OCI-LY7 (cell line): ENCODE measurements at regions not wholly inside any gene's neighbourhood (a gene's known extent, or its start where the extent isn't known, plus 50 kb on each side); places are given as distances from the start of the nearest gene placed in this dataset.

Experiments used
- BruUV-seq: library from RNA; stranded (reverse); fragments of 400-500 nt; replicated peaks from 2 replicates; lab custom pipeline; 2021; lab: Mats Ljungman, UMichigan
- CTCF ChIA-PET: fragments of 300-600 bp; sonication (Branson Sonifier 250); formaldehyde crosslinking; loops from one replicate; lab custom pipeline; 2022; ENCODE audit warnings: antibody characterized with exemption; ENCODE audit not compliant: unreplicated experiment; lab: Charles Lee
- POLR2A ChIA-PET: fragments of 300-600 bp; sonication (Branson Sonifier 250); formaldehyde crosslinking; loops from one replicate; lab custom pipeline; 2022; ENCODE audit warnings: antibody characterized with exemption; lab: Charles Lee
- DNase-seq: peaks from one replicate; pipeline ENCODE4 v3.0.0-alpha.2; 2015; ENCODE audit warnings: low spot score
- H2AFZ ChIP-seq: fragments of 200-600 bp; sonication (generic), shearing (Covaris generic); 2 replicates; pipeline ENCODE4 v1.6.1; 2014; ENCODE audit warnings: mild to moderate bottlenecking, antibody characterized with exemption, low read length, moderate library complexity
- H3K27ac ChIP-seq: fragments of 200-600 bp; sonication (generic); 2 replicates; pipeline ENCODE4 v1.5.1; 2014; ENCODE audit warnings: mixed run types, low read depth, mild to moderate bottlenecking, moderate library complexity, low read length, inconsistent platforms; ENCODE audit not compliant: poor library complexity, severe bottlenecking
- H3K36me3 ChIP-seq: fragments of 200-600 bp; sonication (generic); 2 replicates; pipeline ENCODE4 v1.6.1; 2014; ENCODE audit warnings: mild to moderate bottlenecking, antibody characterized with exemption, low read length, moderate library complexity, mixed read lengths; ENCODE audit not compliant: insufficient read depth
- H3K4me1 ChIP-seq: fragments of 200-600 bp; sonication (generic); 2 replicates; pipeline ENCODE4 v1.5.1; 2014; ENCODE audit warnings: mild to moderate bottlenecking, low read length; ENCODE audit not compliant: insufficient read depth, poor library complexity, severe bottlenecking
- H3K4me2 ChIP-seq: fragments of 200-600 bp; sonication (generic); 2 replicates; pipeline ENCODE4 v1.6.1; 2014; ENCODE audit warnings: mild to moderate bottlenecking, low read length
- H3K4me3 ChIP-seq: fragments of 200-600 bp; sonication (generic); 2 replicates; pipeline ENCODE4 v1.5.1; 2014; ENCODE audit warnings: mild to moderate bottlenecking, low read depth, low read length; ENCODE audit not compliant: poor library complexity, severe bottlenecking
- H3K79me2 ChIP-seq: fragments of 200-600 bp; sonication (generic); 2 replicates; pipeline ENCODE4 v1.6.1; 2016; ENCODE audit warnings: low read depth, mild to moderate bottlenecking, low read length, moderate library complexity, mixed read lengths; ENCODE audit not compliant: insufficient read depth
- H3K9me2 ChIP-seq: fragments of 200-600 bp; sonication (generic); 2 replicates; pipeline ENCODE4 v1.6.1; 2016; ENCODE audit warnings: mild to moderate bottlenecking, low read length, mixed read lengths; ENCODE audit not compliant: insufficient read depth
- H3K9me3 ChIP-seq: fragments of 200-600 bp; sonication (generic); 2 replicates; pipeline ENCODE4 v1.6.1; 2014; ENCODE audit warnings: mild to moderate bottlenecking, mixed run types, low read length, mixed read lengths
- H4K20me1 ChIP-seq: fragments of 200-600 bp; sonication (generic); 2 replicates; pipeline ENCODE4 v1.6.1; 2014; ENCODE audit warnings: mild to moderate bottlenecking, antibody characterized with exemption, low read length, moderate library complexity, mixed read lengths; ENCODE audit not compliant: insufficient read depth
- CTCF ChIP-seq: fragments of 200-600 bp; sonication (generic); conservative IDR thresholded peaks from 2 replicates; pipeline ENCODE4 v1.5.1; 2014; ENCODE audit warnings: mild to moderate bottlenecking, antibody characterized with exemption, low read length, moderate library complexity, mixed read lengths
- EZH2phosphoT487 ChIP-seq: fragments of 200-600 bp; sonication (generic); IDR thresholded peaks from 2 replicates; pipeline ENCODE4 v1.6.1; 2018; ENCODE audit warnings: low read depth, borderline replicate concordance, mild to moderate bottlenecking, mixed run types, antibody characterized with exemption, low read length, moderate library complexity, mixed read lengths
- intact Hi-C: fragments of 100-400 bp; cut with micrococcal nuclease; formaldehyde crosslinking; loops from one replicate; pipeline ENCODE4 v1.10.0; 2022; ENCODE audit not compliant: unreplicated experiment

GRCh38 chrX:99137488-99137887 lies 1272.6 kb downstream of the PCDH19 start:
- Histone ChIP-seq H3K9me2 (no peaks in the 10 kb centered on the region), H4K20me1 (no peaks in the 10 kb centered on the region), H3K4me2 (no peak overlapping the region), H3K27ac (no peak overlapping the region), H3K4me3 (no peak overlapping the region), H3K4me1 (no peaks in the 10 kb centered on the region), H3K79me2 (no peaks in the 10 kb centered on the region), H3K9me3 (no peaks in the 10 kb centered on the region), H2AFZ (no peak overlapping the region), H3K36me3 (no peaks in the 10 kb centered on the region)
- intact Hi-C loops: no loop called here
- DNase-seq: no peak
- TF ChIP-seq EZH2phosphoT487 (no peak), CTCF (no peak)
- CTCF ChIA-PET: no interaction called here
- POLR2A ChIA-PET: no interaction called here
- BruUV-seq: no TSS peak

- intact Hi-C loops: no loop called here
- Histone ChIP-seq H2AFZ (no peak overlapping the region), H3K4me1 (no peaks in the 10 kb centered on the region), H3K4me3 (no peak overlapping the region), H3K9me3 (no peaks in the 10 kb centered on the region), H3K27ac (no peak overlapping the region), H4K20me1 (no peaks in the 10 kb centered on the region), H3K79me2 (no peaks in the 10 kb centered on the region), H3K9me2 (no peaks in the 10 kb centered on the region), H3K4me2 (no peak overlapping the region), H3K36me3 (no peaks in the 10 kb centered on the region)
- POLR2A ChIA-PET: no interaction called here
- CTCF ChIA-PET: no interaction called here
- DNase-seq: no peak
- BruUV-seq: no TSS peak
- TF ChIP-seq CTCF (no peak), EZH2phosphoT487 (no peak)
Measured at GRCh38 chrX:99117011-99117410, 1293.1 kb downstream of the PCDH19 start.

- TF ChIP-seq EZH2phosphoT487: no peak
- no peak for TF ChIP-seq CTCF
- no peaks in the 10 kb centered on the region for H4K20me1 ChIP-seq
- no peaks in the 10 kb centered on the region for H3K4me1 ChIP-seq
- no peaks in the 10 kb centered on the region for H3K9me2 ChIP-seq
- BruUV-seq: no TSS peak
- no peak for DNase-seq
- no peaks in the 10 kb centered on the region for H3K36me3 ChIP-seq
- no peaks in the 10 kb centered on the region for H3K9me3 ChIP-seq
- no peak overlapping the region for H3K4me3 ChIP-seq
- intact Hi-C loops: no loop called here
- no peaks in the 10 kb centered on the region for H3K79me2 ChIP-seq
- H3K27ac ChIP-seq: no peak overlapping the region
- H3K4me2 ChIP-seq: no peak overlapping the region
- ChIA-PET CTCF (no interaction called here), POLR2A (no interaction called here)
- H2AFZ ChIP-seq: no peak overlapping the region
Measured at GRCh38 chrX:99095965-99096635, 1314.0 kb downstream of the PCDH19 start.
